Hepatocyte (in vitro differentiated cells): ENCODE measurements at regions not wholly inside any gene's neighbourhood (a gene's known extent, or its start where the extent isn't known, plus 50 kb on each side); places are given as distances from the start of the nearest gene placed in this dataset.
A peak's percentile ranks its signal among the peaks of the same experiment; 100 is the strongest.

Experiments
- DNase-seq: peaks from one replicate; pipeline ENCODE4 v3.0.0-alpha.2; 2016; ENCODE audit warnings: low spot score
- H2AFZ ChIP-seq: fragments of 200-600 bp; sonication (generic); 2 replicates; pipeline ENCODE4 v1.6.0; 2016; ENCODE audit warnings: antibody characterized with exemption, mild to moderate bottlenecking
- H3K27ac ChIP-seq: fragments of 200-600 bp; sonication (generic); 2 replicates; pipeline ENCODE4 v1.5.1; 2016; ENCODE audit warnings: mild to moderate bottlenecking
- H3K27me3 ChIP-seq: fragments of 200-600 bp; sonication (generic); 2 replicates; pipeline ENCODE4 v1.6.1; 2016
- H3K36me3 ChIP-seq: fragments of 200-600 bp; sonication (generic); replicated peaks from 2 replicates; pipeline ENCODE4 v1.5.1; 2016; ENCODE audit warnings: low read depth; ENCODE audit not compliant: insufficient read depth
- H3K4me1 ChIP-seq: fragments of 200-600 bp; sonication (generic); 2 replicates; pipeline ENCODE4 v1.5.1; 2016; ENCODE audit warnings: mild to moderate bottlenecking, moderate library complexity; ENCODE audit not compliant: insufficient read depth
- H3K4me2 ChIP-seq: fragments of 200-600 bp; sonication (generic); 2 replicates; pipeline ENCODE4 v1.6.0; 2016
- H3K4me3 ChIP-seq: fragments of 200-600 bp; sonication (generic); 2 replicates; pipeline ENCODE4 v1.5.1; 2016; ENCODE audit warnings: mild to moderate bottlenecking
- H3K79me2 ChIP-seq: fragments of 200-600 bp; sonication (generic); 2 replicates; pipeline ENCODE4 v1.6.0; 2017; ENCODE audit warnings: mild to moderate bottlenecking
- H3K9me2 ChIP-seq: fragments of 200-600 bp; sonication (generic); replicated peaks from 2 replicates; pipeline ENCODE4 v1.6.0; 2017; ENCODE audit warnings: mild to moderate bottlenecking; ENCODE audit not compliant: insufficient read depth
- H3K9me3 ChIP-seq: fragments of 200-600 bp; sonication (generic); 2 replicates; pipeline ENCODE4 v1.5.1; 2016; ENCODE audit warnings: low read depth, mild to moderate bottlenecking
- H4K20me1 ChIP-seq: fragments of 200-600 bp; sonication (generic); 2 replicates; pipeline ENCODE4 v1.6.0; 2016; ENCODE audit warnings: mild to moderate bottlenecking; ENCODE audit not compliant: insufficient read depth, poor library complexity, severe bottlenecking
- EZH2 ChIP-seq: fragments of 200-600 bp; sonication (generic); IDR thresholded peaks from 2 replicates; pipeline ENCODE4 v1.6.1; 2016; ENCODE audit warnings: antibody characterized with exemption, mild to moderate bottlenecking, borderline replicate concordance
- EZH2phosphoT487 ChIP-seq: fragments of 200-600 bp; sonication (generic); IDR thresholded peaks from one replicate; pipeline ENCODE4 v1.6.1; 2018; ENCODE audit warnings: antibody characterized with exemption, mild to moderate bottlenecking, low read depth, moderate library complexity; ENCODE audit not compliant: unreplicated experiment, severe bottlenecking
- WGBS: methylation state at CpG from one replicate; pipeline ENCODE4 v1.1.6; 2016; ENCODE audit warnings: low lambda C conversion rate; ENCODE audit errors: missing lambda C conversion rate; 5-methylcytosine and 5-hydroxymethylcytosine counted together
- TF ChIP-seq, protein P1 (sequence below): fragments of 200-600 bp; sonication (generic); IDR thresholded peaks from 2 replicates; pipeline ENCODE4 v1.5.1; 2016; ENCODE audit warnings: antibody characterized with exemption, mild to moderate bottlenecking; ENCODE audit not compliant: poor library complexity

DNA sequence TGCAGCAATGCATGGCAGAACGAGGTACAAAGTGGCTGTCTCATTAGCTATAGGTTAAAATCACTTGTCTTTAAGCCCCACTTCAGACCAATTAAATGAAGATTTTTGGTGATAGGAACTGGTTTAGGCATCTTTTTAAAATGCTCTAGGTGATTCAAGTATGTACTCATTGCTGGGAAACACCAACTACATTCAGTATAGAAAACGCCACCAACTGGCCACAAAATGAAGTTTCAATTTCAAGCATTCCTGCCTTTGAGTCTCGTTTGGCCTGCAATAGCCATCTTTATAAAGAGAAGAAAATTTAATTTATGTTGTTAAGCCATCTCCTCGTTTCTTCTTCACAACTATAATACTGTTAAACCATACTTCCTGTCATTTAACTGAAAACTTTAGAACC is 587.9 kb downstream of the GBE1 start:
- Histone ChIP-seq H4K20me1 (no peaks in the 10 kb centered on the region), H3K36me3 (no peaks in the 10 kb centered on the region), H3K9me3 (no peaks in the 10 kb centered on the region), H3K27ac (no peak overlapping the region), H3K9me2 (no peaks in the 10 kb centered on the region), H3K4me1 (no peaks in the 10 kb centered on the region), H3K79me2 (no peaks in the 10 kb centered on the region), H3K4me2 (no peak overlapping the region), H2AFZ (no peak overlapping the region), H3K27me3 (no peaks in the 10 kb centered on the region), H3K4me3 (no peak overlapping the region)
- TF ChIP-seq EZH2: no peak
- TF ChIP-seq, protein P1, sequence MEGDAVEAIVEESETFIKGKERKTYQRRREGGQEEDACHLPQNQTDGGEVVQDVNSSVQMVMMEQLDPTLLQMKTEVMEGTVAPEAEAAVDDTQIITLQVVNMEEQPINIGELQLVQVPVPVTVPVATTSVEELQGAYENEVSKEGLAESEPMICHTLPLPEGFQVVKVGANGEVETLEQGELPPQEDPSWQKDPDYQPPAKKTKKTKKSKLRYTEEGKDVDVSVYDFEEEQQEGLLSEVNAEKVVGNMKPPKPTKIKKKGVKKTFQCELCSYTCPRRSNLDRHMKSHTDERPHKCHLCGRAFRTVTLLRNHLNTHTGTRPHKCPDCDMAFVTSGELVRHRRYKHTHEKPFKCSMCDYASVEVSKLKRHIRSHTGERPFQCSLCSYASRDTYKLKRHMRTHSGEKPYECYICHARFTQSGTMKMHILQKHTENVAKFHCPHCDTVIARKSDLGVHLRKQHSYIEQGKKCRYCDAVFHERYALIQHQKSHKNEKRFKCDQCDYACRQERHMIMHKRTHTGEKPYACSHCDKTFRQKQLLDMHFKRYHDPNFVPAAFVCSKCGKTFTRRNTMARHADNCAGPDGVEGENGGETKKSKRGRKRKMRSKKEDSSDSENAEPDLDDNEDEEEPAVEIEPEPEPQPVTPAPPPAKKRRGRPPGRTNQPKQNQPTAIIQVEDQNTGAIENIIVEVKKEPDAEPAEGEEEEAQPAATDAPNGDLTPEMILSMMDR: peak; percentile 27
- 40% methylated on average over 4 of the region's 4 CpGs for WGBS
- DNase-seq: peak; percentile 8

GRCh38 chr3:81170298-81170697 is 591.1 kb downstream of the GBE1 start:
- Histone ChIP-seq H3K79me2 (no peaks in the 10 kb centered on the region), H2AFZ (no peak overlapping the region), H3K36me3 (no peaks in the 10 kb centered on the region)

GRCh38 chr3:81164806-81165205 is 596.6 kb downstream of the GBE1 start:
- peak; percentile 8 for DNase-seq
- H3K4me3 ChIP-seq: no peak overlapping the region
- H2AFZ ChIP-seq: no peak overlapping the region
- H4K20me1 ChIP-seq: no peaks in the 10 kb centered on the region
- no peaks in the 10 kb centered on the region for H3K79me2 ChIP-seq
- H3K27ac ChIP-seq: peak overlapping the region; percentile 61
- H3K27me3 ChIP-seq: no peaks in the 10 kb centered on the region
- H3K36me3 ChIP-seq: no peaks in the 10 kb centered on the region
- H3K9me2 ChIP-seq: no peaks in the 10 kb centered on the region
- TF ChIP-seq EZH2 (no peak), EZH2phosphoT487 (no peak)
- TF ChIP-seq, protein P1: no peak
- WGBS: 92% methylated on average over 3 of the region's 3 CpGs
- no peak overlapping the region for H3K4me2 ChIP-seq
- no peaks in the 10 kb centered on the region for H3K9me3 ChIP-seq
- H3K4me1 ChIP-seq: peaks cover 5% of the 10 kb centered on the region

More at GRCh38 chr3:81170298-81170697, 591.1 kb downstream of the GBE1 start:
- Histone ChIP-seq H3K4me3 (no peak overlapping the region), H3K9me3 (no peaks in the 10 kb centered on the region), H3K4me1 (no peaks in the 10 kb centered on the region), H3K4me2 (no peak overlapping the region), H3K27ac (no peak overlapping the region), H3K27me3 (no peaks in the 10 kb centered on the region), H3K9me2 (no peaks in the 10 kb centered on the region), H4K20me1 (no peaks in the 10 kb centered on the region)
- no peak for DNase-seq
- TF ChIP-seq, protein P1: no peak
- no peak for TF ChIP-seq EZH2
- no peak for TF ChIP-seq EZH2phosphoT487

DNA sequence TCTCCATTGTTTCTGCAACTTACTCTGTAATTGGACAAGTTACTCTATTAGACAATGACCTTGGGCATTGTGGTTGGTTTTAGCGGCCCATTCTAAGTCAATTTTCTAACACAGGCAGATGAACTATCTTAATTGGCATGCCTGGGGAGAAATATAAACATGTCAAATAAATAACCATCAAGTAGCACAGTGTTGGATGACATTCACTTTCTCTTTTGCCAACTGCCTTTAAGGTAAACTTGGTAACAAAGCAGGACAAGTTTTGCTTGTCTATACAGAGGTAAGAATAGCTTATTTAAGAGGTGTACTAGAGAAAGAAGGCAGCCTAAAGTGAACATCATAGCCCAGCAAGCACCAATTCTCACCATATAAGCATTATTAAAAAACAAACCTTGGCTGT is 599.6 kb downstream of the GBE1 start:
- Histone ChIP-seq H3K4me2 (no peak overlapping the region), H3K9me3 (no peaks in the 10 kb centered on the region), H3K79me2 (no peaks in the 10 kb centered on the region), H3K36me3 (no peaks in the 10 kb centered on the region), H3K9me2 (no peaks in the 10 kb centered on the region), H4K20me1 (no peaks in the 10 kb centered on the region), H3K4me3 (no peak overlapping the region), H3K27me3 (no peaks in the 10 kb centered on the region), H2AFZ (no peak overlapping the region), H3K4me1 (peaks cover 5% of the 10 kb centered on the region), H3K27ac (no peak overlapping the region)
- WGBS: 63% methylated on average over 1 of the region's 1 CpG
- TF ChIP-seq, protein P1: no peak
- TF ChIP-seq EZH2: no peak
- no peak for TF ChIP-seq EZH2phosphoT487
- DNase-seq: no peak
